ENCODE measurements at regions not wholly inside any gene's neighbourhood (a gene's known extent, or its start where the extent isn't known, plus 50 kb on each side); places are given as distances from the start of the nearest gene placed in this dataset.
"Not testable (repeated sequence)": the region's sequence is repeated elsewhere in the genome, so short reads cannot be mapped to it uniquely, and the experiment has no call there.

GRCh38 chr16:76705892-76706291, 428.7 kb downstream of the CNTNAP4 start:
- intact Hi-C loops (cut with DNase I) = no loop called here
- DNase-seq (ENCODE audit: low spot score) = no peak

- intact Hi-C loops (cut with DNase I) = no loop called here
- no peak for DNase-seq (ENCODE audit: low spot score)
Observed at GRCh38 chr16:76713191-76713590, 436.0 kb downstream of the CNTNAP4 start.

- intact Hi-C loops (cut with DNase I); DNase-seq (ENCODE audit: low spot score): not testable (repeated sequence)
Observed at GRCh38 chr16:76716251-76716650, 439.1 kb downstream of the CNTNAP4 start.

GRCh38 chr16:76724181-76724580, 447.0 kb downstream of the CNTNAP4 start:
- intact Hi-C loops (cut with DNase I) = no loop called here
- no peak for DNase-seq (ENCODE audit: low spot score)

GRCh38 chr16:76729525-76729924, 452.3 kb downstream of the CNTNAP4 start:
- intact Hi-C loops (cut with DNase I) = no loop called here
- no peak for DNase-seq (ENCODE audit: low spot score)

GRCh38 chr16:76732894-76733293, 455.7 kb downstream of the CNTNAP4 start:
- no peak for DNase-seq (ENCODE audit: low spot score)
- intact Hi-C loops (cut with DNase I) = no loop called here

- DNase-seq (ENCODE audit: low spot score) = no peak
- intact Hi-C loops (cut with DNase I) = no loop called here
Observed at GRCh38 chr16:76741623-76742022, 449.4 kb upstream of the MON1B start.

- intact Hi-C loops (cut with DNase I) = no loop called here
- no peak for DNase-seq (ENCODE audit: low spot score)
Observed at GRCh38 chr16:76748461-76749348, 442.3 kb upstream of the MON1B start.

GRCh38 chr16:76749780-76750375, 441.1 kb upstream of the MON1B start:
- DNase-seq (ENCODE audit: low spot score) = no peak
- intact Hi-C loops (cut with DNase I) = no loop called here

- no peak for DNase-seq (ENCODE audit: low spot score)
- intact Hi-C loops (cut with DNase I) = no loop called here
Observed at GRCh38 chr16:76755496-76755895, 435.5 kb upstream of the MON1B start.

- intact Hi-C loops (cut with DNase I) = no loop called here
- DNase-seq (ENCODE audit: low spot score) = no peak
Observed at GRCh38 chr16:76756423-76756822, 434.6 kb upstream of the MON1B start.

- no peak for DNase-seq (ENCODE audit: low spot score)
- intact Hi-C loops (cut with DNase I) = no loop called here
Observed at GRCh38 chr16:76756951-76757350, 434.0 kb upstream of the MON1B start.

GRCh38 chr16:76766538-76766937, 424.5 kb upstream of the MON1B start:
- intact Hi-C loops (cut with DNase I) = no loop called here
- no peak for DNase-seq (ENCODE audit: low spot score)

- DNase-seq (ENCODE audit: low spot score) = no peak
- intact Hi-C loops (cut with DNase I) = no loop called here
Observed at GRCh38 chr16:76768316-76768715, 422.7 kb upstream of the MON1B start.

GRCh38 chr16:76768948-76769347, 422.0 kb upstream of the MON1B start:
- DNase-seq (ENCODE audit: low spot score) = no peak
- intact Hi-C loops (cut with DNase I) = no loop called here

- intact Hi-C loops (cut with DNase I) = no loop called here
- DNase-seq (ENCODE audit: low spot score) = no peak
Observed at GRCh38 chr16:76771216-76771615, 419.8 kb upstream of the MON1B start.

- no peak for DNase-seq (ENCODE audit: low spot score)
Observed at GRCh38 chr16:76777721-76778465, 413.1 kb upstream of the MON1B start.

GRCh38 chr16:76780556-76780955, 410.4 kb upstream of the MON1B start:
- intact Hi-C loops (cut with DNase I) = no loop called here
- no peak for DNase-seq (ENCODE audit: low spot score)

More at GRCh38 chr16:76777721-76778465, 413.1 kb upstream of the MON1B start:
- intact Hi-C loops (cut with DNase I) = no loop called here

- no peak for DNase-seq (ENCODE audit: low spot score)
- intact Hi-C loops (cut with DNase I) = no loop called here
Observed at GRCh38 chr16:76784530-76784929, 406.5 kb upstream of the MON1B start.

- intact Hi-C loops (cut with DNase I) = no loop called here
- DNase-seq (ENCODE audit: low spot score) = no peak
Observed at GRCh38 chr16:76787394-76787793, 403.6 kb upstream of the MON1B start.
